OCI-LY7 (cell line): ENCODE measurements at regions not wholly inside any gene's neighbourhood (a gene's known extent, or its start where the extent isn't known, plus 50 kb on each side); places are given as distances from the start of the nearest gene placed in this dataset.

Experiments
- CTCF ChIP-seq: fragments of 200-600 bp; sonication (generic); conservative IDR thresholded peaks from 2 replicates; pipeline ENCODE4 v1.5.1; 2014; ENCODE audit warnings: mild to moderate bottlenecking, antibody characterized with exemption, low read length, moderate library complexity, mixed read lengths
- EZH2phosphoT487 ChIP-seq: fragments of 200-600 bp; sonication (generic); IDR thresholded peaks from 2 replicates; pipeline ENCODE4 v1.6.1; 2018; ENCODE audit warnings: low read depth, borderline replicate concordance, mild to moderate bottlenecking, mixed run types, antibody characterized with exemption, low read length, moderate library complexity, mixed read lengths

GRCh38 chrY:8618302-8618701 is 719.0 kb upstream of the TSPY4 start:
- TF ChIP-seq CTCF (no peak), EZH2phosphoT487 (no peak)
